ENCODE measurements at regions not wholly inside any gene's neighbourhood (a gene's known extent, or its start where the extent isn't known, plus 50 kb on each side); places are given as distances from the start of the nearest gene placed in this dataset.

DNA sequence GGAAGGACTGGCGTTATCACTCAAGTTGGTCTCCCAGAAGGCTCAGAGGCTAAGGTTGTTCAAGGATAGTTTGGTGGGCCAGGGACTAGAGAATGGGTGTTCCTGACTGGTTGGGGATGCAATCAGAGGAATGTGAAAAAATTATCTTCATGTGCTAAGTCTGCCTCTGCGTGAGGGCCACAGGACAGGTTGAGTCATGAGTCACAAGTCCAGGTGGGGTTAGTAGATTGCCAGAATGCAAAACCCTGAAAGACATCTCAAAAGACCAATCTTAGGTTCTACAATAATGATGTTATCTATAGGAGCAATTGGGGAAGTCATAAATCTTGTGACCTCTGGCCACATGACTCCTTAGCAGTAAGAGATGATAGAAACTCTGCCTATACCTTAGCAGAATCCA, 220.1 kb upstream of the EEA1 start:
- DNase-seq (ENCODE audit: extremely low read depth, low read depth, low spot score), result no peak

DNA sequence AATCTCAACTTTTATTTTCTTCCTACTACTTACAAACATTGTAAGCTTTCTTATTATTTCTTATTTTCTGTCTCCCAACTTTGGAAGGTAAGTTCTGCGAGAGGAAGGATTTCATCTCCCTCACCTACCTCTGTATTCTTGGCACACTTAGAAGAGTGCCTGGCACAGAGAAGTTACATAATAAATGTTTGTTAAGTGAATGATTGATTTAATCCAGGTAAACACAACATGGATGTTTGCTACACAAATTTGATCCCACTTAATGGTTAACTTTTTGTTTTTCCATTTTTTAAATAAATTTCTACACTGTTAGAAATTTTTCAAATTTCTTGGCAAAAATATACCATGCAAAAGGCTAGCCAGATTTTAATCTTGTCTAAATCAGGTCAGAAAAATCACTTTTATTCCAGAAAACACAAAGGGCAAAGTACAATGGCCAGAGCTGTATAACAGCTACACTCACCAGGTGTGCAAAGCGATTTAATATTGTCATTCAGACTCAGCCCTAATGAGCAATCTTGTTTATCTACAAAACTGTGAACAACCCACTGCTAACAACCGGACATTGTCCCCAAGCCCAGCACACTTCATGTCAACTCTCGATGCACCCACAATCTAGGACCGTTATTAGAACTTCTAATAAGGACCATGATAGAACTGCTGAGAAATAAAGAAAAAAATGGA, 222.1 kb upstream of the EEA1 start:
- DNase-seq (ENCODE audit: extremely low read depth, low read depth, low spot score), result no peak

DNA sequence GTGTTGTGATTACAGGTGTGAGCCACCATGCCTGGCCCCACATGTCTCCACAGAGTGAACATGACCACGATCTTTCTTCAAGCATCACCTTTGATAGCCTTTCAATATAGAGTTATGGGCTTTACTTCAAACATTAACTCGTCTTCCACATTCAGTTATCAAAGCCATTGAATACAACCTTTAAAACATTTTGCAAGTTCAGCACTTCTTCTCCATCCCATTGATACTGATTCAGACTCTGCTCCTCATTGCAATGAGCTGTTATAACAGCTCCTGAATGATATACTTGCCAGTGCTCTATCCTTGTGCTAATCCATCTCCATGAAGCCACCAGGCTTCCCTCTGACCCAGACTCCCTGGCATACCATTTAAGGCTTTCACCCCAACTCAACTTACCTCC, 223.5 kb upstream of the EEA1 start:
- no peak for DNase-seq (ENCODE audit: extremely low read depth, low read depth, low spot score)

DNA sequence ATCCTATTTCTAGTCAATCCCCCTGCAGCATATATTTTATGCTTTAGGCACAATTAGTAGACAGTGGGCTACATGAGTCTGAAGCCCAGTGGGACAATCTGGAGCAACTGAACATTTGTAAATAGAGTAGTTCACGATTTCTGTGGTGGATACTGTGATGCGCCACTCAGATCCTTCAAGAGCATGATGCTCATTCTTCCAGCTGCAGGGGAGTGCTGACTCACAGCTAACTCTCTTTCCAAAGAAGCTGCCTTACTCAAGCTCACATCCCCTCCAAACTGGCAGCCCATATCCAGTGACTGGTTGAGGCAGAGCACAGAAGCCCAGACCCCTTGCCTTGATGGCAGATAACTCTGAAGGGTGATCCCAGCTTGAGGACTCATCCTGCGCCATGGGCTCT, 224.2 kb upstream of the EEA1 start:
- DNase-seq (ENCODE audit: extremely low read depth, low read depth, low spot score), result no peak

DNA sequence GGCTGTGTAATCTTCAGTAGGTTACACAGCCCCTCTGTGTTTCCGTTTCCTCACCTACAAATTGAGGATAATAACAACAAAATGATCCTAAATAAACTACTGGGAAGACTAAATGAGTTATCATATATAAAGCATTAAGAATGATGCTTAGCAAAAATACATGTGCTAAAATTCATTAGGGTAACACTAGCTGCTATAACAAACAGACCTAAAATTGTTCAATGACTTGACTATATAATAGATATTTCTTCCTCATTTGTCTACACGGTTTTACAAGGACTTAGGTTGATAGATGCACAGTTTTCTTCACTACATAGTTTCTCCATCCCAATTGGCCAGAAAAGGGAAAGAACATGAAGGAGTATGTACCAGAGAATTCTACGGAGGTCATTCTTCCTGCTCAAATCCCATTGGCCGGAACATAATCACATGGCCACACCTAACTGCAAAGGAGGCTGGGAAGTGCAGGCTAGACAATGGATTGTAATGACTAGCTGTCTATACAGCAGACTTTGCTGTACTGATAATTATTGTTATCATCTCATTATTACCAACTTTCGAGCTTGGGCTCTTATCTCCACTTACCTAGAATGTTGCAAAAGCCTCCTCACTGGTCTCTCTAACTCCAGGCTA, 223.5 kb upstream of the NUDT4 start:
- no peak for DNase-seq (ENCODE audit: extremely low read depth, low read depth, low spot score)

DNA sequence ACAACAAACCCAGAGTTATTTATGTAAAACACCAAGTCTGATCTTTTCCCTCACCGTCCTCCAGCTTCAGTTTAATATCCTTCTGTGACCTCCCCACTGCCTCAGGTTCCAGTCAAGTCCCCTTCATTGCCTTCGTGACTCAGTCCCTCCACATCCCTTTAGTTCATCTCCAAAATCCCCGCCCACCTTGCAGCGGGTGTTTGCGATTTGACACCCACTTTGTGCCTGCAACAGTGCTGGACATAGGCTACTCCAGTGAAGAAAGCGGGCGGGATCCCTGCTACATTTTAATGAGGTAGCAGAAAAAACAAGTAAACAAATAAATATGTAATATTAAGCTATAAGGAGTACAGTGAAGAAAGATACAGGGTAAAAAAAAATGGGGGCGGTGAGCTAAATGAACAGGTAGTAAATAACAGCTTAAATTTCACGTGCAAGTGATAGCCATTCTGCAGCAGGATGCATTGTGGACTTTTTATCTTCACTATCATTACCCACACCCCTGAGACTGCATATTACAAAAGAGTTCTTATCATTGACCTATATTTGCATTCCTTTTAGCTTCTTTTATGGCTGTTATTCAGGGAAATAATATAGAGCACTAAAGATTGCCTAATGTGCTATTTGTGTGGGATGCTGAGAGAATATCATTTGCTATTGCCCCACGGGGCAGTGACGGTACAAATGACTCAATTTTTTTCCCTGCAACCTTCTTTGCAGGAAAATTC, 222.8 kb upstream of the NUDT4 start:
- no peak for DNase-seq (ENCODE audit: extremely low read depth, low read depth, low spot score)

DNA sequence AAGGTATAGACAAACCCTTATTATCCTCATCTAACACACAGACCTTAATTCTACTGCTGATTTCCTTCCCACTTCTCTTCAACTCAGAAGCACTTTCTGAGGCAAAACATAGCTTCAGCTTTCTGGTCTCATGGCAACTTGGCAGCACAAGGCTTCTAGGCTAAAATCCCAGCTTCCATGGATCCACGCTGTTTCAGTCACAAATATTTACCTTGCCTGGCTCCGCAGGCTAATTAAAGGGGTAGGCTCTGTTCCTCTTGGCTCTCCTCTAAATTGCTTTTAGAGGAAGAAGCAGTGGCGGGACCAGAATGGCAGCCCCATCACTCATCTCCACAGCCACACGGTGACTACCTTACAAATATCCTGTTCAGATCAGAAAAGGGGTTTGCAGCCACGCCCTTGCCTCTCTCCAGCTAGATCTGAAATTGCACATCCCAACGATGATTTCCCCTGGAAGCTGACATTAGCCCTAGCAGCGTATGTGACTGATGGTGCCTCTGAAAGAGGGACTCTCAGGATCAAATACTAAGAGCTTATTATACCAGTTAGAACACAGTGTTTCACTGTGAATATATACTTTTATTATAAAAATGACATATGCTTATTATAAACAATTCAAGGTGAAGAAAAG, 221.5 kb upstream of the NUDT4 start:
- DNase-seq (ENCODE audit: extremely low read depth, low read depth, low spot score), result no peak

DNA sequence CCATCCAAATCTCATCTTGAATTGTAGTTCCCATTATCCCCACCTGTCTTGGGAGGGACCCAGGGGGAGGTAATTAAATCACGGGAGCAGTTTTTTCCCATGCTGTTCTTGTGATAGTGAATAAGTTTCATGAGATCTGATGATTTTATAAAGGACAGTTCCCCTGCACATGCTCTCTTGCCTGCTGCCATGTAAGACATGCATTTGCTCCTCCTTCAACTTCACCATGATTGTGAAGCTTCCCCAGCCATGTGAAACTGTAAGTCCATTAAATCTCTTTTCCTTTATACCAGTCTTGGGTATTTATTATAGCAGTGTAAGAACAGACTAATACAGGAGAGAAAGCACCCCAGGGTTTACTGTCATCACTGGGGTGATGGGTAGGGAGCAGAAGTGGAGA, 220.4 kb upstream of the NUDT4 start:
- no peak for DNase-seq (ENCODE audit: extremely low read depth, low read depth, low spot score)

DNA sequence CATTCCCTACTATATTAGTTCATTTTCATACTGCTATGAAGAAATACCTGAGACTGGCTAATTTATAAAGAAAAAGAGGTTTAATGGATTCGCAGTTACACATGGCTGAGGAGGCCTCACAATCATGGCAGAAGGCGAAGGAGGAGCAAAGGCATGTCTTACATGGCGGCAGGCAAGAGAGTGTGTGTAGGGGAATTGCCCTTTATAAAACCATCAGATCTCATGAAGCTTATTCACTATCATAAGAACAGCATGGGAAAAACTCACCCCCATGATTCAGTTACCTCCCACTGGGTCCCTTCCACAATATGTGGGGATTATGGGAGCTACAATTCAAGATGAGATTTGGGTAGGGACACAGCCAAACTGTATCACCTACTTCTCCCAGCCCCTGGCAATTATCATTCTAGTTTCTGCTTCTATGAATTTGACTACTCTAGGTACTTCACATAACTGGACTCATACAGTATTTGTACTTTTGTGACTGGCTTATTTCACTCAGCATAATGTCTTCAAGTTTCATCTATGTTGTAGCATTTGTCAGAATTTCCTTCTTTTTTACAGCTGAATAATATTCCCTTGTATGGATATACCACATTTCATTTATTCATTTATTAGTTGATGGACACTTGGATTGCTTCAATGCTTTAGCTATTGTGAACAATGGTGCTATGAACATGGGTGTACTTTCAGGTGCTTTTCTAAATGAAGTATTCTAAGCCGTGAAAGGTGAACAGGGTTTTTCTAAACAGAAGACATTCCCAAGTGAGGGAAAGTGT, 219.5 kb upstream of the NUDT4 start:
- no peak for DNase-seq (ENCODE audit: extremely low read depth, low read depth, low spot score)

DNA sequence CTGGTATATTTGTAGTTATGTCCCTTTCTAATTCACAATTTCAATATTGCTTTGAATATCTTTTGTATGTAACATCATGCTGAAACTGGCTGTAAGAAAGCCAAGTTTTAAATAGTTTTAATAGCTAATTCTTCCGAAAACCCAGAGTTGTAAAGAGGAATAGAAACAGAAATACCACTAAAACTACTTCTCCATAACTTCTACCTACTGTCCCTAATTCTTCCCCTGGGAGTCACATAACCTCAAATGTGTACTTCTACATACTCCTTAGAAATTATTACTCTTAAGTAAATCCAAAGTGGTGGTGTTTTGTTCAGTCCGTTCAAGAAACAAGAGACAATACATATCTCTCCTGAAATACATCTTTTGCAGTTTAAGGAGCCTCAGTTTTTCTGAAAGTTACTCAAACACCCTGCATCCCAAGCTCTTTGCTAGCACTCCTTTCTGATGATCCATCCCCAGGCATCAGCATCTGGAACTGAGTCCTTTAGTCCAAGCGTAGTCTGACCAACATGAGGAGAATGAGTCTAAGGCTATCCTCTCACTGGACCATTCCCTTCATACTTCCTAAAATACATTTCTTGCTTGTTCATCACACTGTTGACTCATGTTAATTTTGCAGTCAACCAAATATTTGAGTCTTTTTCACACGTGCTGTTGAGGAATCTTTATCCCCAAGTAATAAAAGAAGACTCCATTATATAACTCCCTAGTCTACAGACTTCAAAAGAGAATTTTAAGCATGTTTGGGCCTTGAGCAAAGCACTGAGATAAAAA, 214.3 kb upstream of the NUDT4 start:
- DNase-seq (ENCODE audit: extremely low read depth, low read depth, low spot score), result no peak

DNA sequence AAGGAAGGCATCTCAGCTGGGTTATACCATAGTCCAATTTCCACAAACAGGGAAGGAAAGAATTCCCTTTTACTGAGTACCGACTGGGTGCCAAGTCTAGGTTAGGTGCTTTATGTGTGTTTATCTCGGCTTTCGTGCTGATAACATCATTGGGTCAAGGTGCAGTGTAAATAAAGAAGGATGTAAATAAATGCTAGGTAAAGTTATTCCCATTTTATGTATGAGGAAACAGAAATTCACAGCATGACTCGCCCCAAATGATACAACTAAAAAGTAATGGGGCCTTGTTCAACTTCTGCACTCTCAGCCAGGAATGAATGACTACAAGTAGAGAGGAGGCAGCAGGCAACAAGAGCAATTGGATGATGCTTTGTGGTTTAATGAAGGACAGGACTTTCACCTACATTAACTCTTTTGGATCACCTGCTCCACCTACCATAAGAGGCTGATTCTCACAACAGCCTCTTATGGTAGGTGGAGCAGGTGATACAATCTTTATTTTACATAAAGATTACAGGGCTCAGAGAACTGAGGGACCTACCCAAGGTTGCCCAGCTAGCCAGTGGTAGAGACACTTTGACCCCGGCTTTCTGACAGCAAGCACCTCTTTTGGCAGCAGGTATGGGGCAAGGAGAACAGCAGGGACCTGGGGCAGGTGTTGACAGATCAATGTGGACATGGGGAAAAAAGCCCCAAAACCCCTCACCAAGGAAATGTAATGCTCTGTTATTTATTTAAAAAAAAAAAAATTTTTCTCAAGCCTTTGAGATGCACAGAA, 213.4 kb upstream of the NUDT4 start:
- DNase-seq (ENCODE audit: extremely low read depth, low read depth, low spot score), result no peak

DNA sequence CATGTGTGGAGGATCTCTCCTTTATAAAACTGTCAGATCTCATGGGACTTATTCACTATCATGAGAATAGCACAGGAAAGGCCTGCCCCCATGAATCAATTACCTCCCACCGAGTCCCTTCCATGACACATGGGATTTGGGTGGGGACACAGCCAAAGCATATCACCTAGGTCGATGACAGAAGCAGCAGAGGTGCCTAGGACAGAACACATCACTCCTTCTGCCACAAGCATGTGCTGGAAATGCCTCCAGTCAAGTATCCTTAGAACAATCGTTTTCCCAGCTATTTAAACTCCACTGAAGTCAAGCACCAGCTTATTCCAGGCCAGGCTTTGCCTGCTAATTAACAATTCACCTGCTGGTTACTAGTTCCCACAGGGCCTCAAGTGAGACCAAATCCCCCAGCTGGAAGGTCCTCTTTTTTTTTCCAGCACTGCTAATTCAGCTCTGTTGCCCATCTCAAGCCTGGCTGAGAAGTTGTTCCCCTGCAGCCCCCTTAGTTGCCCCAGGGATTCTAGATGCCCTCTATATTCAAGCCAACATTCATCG, 212.3 kb upstream of the NUDT4 start:
- DNase-seq (ENCODE audit: extremely low read depth, low read depth, low spot score), result no peak

DNA sequence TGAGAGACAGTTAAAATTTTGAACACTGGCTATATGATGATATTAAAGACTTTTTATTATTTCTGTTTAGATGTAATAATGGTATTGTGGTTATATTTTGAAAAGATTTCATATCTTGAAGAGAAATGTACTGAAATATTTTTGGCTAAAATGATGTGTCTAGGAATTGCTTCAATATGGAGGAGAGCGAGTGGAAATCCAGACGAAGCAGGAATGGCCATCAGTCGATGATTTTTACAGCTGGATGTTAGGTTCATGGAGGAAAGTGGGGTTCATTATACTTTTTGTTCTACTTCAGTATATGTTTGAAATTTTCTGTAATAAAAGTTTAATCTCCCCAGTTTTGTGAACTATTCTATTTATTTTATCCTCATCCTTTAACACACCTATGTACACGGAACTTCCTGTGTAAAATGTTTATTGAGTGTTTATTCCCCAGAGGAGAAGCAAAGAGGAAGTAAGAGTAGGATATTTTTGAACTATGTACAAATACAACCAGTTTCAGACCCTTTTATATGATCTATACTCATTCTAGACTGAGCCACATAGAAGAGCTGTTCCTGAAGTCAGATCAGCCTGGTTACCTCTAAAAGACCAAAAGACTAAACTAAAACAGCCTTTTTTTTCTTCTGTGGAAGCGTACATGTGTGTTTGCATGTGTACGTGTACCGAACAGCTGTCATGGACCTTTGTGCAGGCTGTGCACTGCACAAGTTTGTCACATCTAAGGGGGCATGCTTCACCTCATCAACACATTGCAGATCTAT, 211.0 kb upstream of the NUDT4 start:
- DNase-seq (ENCODE audit: extremely low read depth, low read depth, low spot score), result no peak

DNA sequence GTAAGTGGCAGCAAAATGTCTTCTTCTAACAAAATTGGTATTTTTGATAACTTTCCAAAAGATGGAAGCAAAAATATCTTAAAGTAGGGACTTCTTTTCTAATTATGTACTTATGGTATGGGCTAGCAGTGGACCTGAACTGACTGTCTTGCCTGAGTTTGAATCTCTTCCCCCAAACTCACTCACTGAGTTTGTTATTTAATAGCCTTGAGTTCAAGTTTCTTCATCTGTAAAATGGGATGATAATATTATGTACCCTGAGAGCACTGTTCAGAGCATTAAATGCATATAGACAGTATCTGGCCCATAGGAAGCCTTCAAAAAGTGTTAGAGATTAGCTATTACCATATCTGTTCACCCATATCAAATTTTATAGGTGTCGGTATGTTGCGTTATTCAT, 210.4 kb upstream of the NUDT4 start:
- DNase-seq (ENCODE audit: extremely low read depth, low read depth, low spot score), result no peak

DNA sequence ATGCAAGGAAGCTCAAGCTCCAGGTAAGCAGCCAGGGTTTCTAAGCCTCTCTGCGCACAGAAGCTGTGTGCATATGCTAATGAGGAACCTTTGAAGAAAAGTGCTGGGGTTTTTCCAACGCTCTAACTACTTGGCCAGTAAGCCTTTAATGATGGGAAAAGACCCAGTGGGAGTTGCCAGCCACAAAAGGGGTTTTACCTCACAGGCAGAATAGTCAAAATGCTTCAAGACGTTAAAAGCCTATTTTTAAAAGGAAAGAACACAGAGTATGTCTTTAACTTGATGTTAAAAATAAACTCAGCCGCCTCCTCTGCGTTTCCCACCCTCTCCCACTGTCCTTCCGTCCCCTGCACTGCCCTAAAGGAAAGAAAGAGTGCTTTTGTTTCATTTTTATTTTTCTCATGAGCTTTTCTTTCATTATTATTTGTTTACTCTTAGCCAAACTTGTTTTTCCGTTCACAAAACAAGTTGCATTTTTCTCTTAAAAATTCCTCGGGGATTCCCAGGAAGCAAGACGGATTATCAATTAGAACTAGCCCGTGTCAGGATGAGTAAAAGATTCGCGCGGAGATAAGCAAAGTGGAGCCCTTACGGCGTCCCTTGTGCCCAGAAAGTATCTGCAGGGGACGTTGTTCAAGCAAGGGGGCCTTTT, 209.8 kb upstream of the NUDT4 start:
- DNase-seq (ENCODE audit: extremely low read depth, low read depth, low spot score), result no peak

DNA sequence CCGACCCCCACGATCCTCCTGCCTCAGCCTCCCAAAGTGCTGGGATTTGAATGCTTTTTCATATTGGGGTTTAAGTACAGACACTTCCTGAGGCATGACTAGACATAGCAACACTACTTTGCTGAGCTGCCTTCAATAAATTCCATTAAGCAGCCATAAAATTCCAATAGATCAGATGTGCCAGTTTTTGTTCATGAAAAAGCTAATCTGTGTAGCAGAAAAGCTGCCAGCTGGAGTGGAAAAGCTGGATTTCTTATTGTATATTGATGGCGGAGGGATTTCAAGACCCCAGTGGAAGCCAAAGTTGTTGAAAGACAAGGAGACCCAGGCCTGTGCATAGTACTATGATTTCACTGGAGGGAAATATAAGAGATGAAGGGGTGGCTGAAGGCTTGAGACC, 209.0 kb upstream of the NUDT4 start:
- no peak for DNase-seq (ENCODE audit: extremely low read depth, low read depth, low spot score)

DNA sequence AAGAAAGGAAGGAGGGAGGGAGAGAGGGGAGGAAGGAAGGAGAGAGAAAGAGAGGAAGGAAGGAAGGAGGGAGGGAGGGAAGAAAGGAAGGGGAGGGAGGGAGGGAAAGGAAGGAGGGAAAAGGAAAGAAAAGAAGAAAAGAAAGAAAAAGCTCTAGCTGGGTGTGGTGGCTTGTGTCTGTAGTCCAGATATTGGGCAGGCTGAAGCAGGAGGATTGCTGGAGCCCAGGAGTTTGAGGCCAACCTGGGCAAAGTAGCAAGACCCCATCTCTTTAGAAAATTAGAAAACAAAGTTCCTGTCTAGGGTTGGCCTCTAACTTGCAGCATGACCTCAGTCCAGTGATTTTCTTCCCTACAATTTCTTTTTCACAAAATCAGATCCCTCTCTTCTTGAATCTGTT, 208.2 kb upstream of the NUDT4 start:
- DNase-seq (ENCODE audit: extremely low read depth, low read depth, low spot score), result no peak

DNA sequence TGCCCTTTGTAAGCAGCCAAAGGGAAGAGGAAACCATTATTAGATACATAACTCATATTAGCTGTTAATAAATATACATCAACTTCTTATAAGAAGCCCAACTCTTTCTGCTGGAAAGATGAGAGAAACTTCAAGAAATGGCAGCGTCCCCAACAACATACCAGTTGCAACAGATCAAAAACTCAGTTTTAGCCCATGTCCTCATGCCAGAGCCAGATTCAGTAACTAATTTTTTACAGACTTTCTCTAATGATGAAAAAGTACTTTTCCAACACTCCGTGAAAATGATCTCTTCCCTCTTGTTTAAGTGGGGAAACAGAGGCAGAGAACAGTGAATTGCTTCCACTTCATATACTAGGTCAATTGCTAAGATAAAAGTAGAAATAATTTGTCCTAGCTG, 206.8 kb upstream of the NUDT4 start:
- DNase-seq (ENCODE audit: extremely low read depth, low read depth, low spot score), result no peak
